ENCODE measurements at regions not wholly inside any gene's neighbourhood (a gene's known extent, or its start where the extent isn't known, plus 50 kb on each side); places are given as distances from the start of the nearest gene placed in this dataset.

DNA sequence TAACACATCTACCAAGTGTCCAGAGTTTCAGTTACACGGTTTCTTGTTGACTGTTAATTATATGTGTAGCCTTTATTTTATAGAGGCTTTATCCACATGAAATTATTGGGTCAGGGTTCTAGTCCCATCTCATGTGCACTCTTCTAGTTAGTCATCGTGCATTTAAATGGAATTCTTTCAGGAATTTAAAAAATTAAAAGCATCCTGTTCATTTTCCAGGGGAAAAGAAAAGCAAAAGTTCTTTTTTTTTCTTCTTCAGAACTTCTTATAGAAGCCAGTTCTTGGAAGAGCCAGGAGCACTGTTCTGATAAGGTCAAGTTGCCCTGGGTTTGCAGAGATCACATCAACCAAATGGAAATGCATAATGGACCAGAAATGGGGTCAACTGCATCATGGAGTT is 324.7 kb downstream of the INHBA start:
- no peak overlapping the region for H3K4me3 ChIP-seq
- POLR2A ChIA-PET: no interaction called here
- CTCF ChIA-PET: no interaction called here
- SMC1A ChIA-PET (ENCODE audit: uncharacterized antibody, unreplicated experiment): no interaction called here
- no peak overlapping the region for H3K9ac ChIP-seq (ENCODE audit: control insufficient read depth, insufficient read depth, low read length)
- H4K20me1 ChIP-seq (ENCODE audit: control insufficient read depth, insufficient read depth): no peaks in the 10 kb centered on the region
- no peak for TF ChIP-seq KAT2A (conservative IDR thresholded peaks at IDR 0.05; ENCODE audit: control insufficient read depth, low read depth, low read length)
- intact Hi-C loops (cut with micrococcal nuclease; ENCODE audit: unreplicated experiment): no loop called here
- ATAC-seq (no peak), DNase-seq (ENCODE audit: low read depth, low spot score) (no peak), FAIRE-seq (no peak)
- H3K36me3 ChIP-seq (ENCODE audit: control insufficient read depth in 2 of 2, insufficient read depth in 2 of 2, low read length in 1 of 2): no peaks in the 10 kb centered on the region
- no peaks in the 10 kb centered on the region for H3K4me1 ChIP-seq (ENCODE audit: control insufficient read depth, insufficient read depth, low read length)
- no peak overlapping the region for H3K27ac ChIP-seq (ENCODE audit: control insufficient read depth, insufficient read depth)
- no peaks in the 10 kb centered on the region for H3K27me3 ChIP-seq (replicated peaks in 1 of 2; ENCODE audit: control insufficient read depth in 2 of 2, insufficient read depth in 2 of 2, low read length in 1 of 2)
- no peak overlapping the region for H2AFZ ChIP-seq (ENCODE audit: control insufficient read depth, low read depth, low read length)
- BruUV-seq (replicated peaks): no TSS peak
- no peak overlapping the region for H3K4me2 ChIP-seq (ENCODE audit: control insufficient read depth, insufficient read depth)
- in situ Hi-C loops (cut with MboI): no loop called here
- no peaks in the 10 kb centered on the region for H3K79me2 ChIP-seq (ENCODE audit: control insufficient read depth, insufficient read depth, low read length)
- 4% methylated on average over 2 of the region's 2 CpGs for WGBS (ENCODE audit: insufficient coverage, insufficient replicate concordance, low lambda C conversion rate, missing lambda C conversion rate)
- RAD21 ChIA-PET (ENCODE audit: unreplicated experiment): no interaction called here
- no peaks in the 10 kb centered on the region for H3K9me3 ChIP-seq (replicated peaks; ENCODE audit: control insufficient read depth, insufficient read depth, low read length)

- no TSS peak for BruUV-seq (replicated peaks)
- H3K4me3 ChIP-seq: no peak overlapping the region
- ATAC-seq: no peak
- no peaks in the 10 kb centered on the region for H3K4me1 ChIP-seq (ENCODE audit: control insufficient read depth, insufficient read depth, low read length)
- no peaks in the 10 kb centered on the region for H4K20me1 ChIP-seq (ENCODE audit: control insufficient read depth, insufficient read depth)
- ChIA-PET RAD21 (ENCODE audit: unreplicated experiment) (no interaction called here), CTCF (no interaction called here), POLR2A (no interaction called here), SMC1A (ENCODE audit: uncharacterized antibody, unreplicated experiment) (no interaction called here)
- H3K4me2 ChIP-seq (ENCODE audit: control insufficient read depth, insufficient read depth): no peak overlapping the region
- no peak overlapping the region for H3K27ac ChIP-seq (ENCODE audit: control insufficient read depth, insufficient read depth)
- DNase-seq (ENCODE audit: low read depth, low spot score): no peak
- H2AFZ ChIP-seq (ENCODE audit: control insufficient read depth, low read depth, low read length): no peak overlapping the region
- no peak for TF ChIP-seq BACH1 (IDR thresholded peaks at IDR 0.05; ENCODE audit: borderline replicate concordance)
- TF ChIP-seq ZNF24 (IDR thresholded peaks at IDR 0.05): no peak
- TF ChIP-seq SMARCA5 (IDR thresholded peaks at IDR 0.05): no peak
- no peak for TF ChIP-seq HCFC1 (IDR thresholded peaks at IDR 0.05; ENCODE audit: low read length)
- TF ChIP-seq CHD4 (IDR thresholded peaks at IDR 0.05): no peak
- TF ChIP-seq CREM (IDR thresholded peaks at IDR 0.05; ENCODE audit: low read depth): no peak
- no peak for TF ChIP-seq NFIC (IDR thresholded peaks at IDR 0.05; ENCODE audit: low read depth, low read length)
- no peak for TF ChIP-seq NFYB (IDR thresholded peaks at IDR 0.05; ENCODE audit: insufficient read depth, low read depth, low read length)
- no peak for TF ChIP-seq HDGF (IDR thresholded peaks at IDR 0.05)
- TF ChIP-seq NKRF (conservative IDR thresholded peaks at IDR 0.05): no peak
- no peak for TF ChIP-seq SP1 (IDR thresholded peaks at IDR 0.05; ENCODE audit: low read depth, low read length)
- H3K9me3 ChIP-seq (replicated peaks; ENCODE audit: control insufficient read depth, insufficient read depth, low read length): no peaks in the 10 kb centered on the region
- in situ Hi-C loops (cut with MboI) (no loop called here), intact Hi-C loops (cut with micrococcal nuclease; ENCODE audit: unreplicated experiment) (no loop called here)
- no peaks in the 10 kb centered on the region for H3K79me2 ChIP-seq (ENCODE audit: control insufficient read depth, insufficient read depth, low read length)
- WGBS (ENCODE audit: insufficient coverage, insufficient replicate concordance, low lambda C conversion rate, missing lambda C conversion rate): 0% methylated on average over 1 of the region's 1 CpG
- FAIRE-seq: no peak
- H3K9ac ChIP-seq (ENCODE audit: control insufficient read depth, insufficient read depth, low read length): no peak overlapping the region
- H3K36me3 ChIP-seq (ENCODE audit: control insufficient read depth in 2 of 2, insufficient read depth in 2 of 2, low read length in 1 of 2): no peaks in the 10 kb centered on the region
- no peaks in the 10 kb centered on the region for H3K27me3 ChIP-seq (replicated peaks in 1 of 2; ENCODE audit: control insufficient read depth in 2 of 2, insufficient read depth in 2 of 2, low read length in 1 of 2)
These were observed 327.3 kb downstream of the INHBA start for GRCh38 chr7:41375582-41375981.

Data from GM12878 (cell line).